GOT3 (cell line): ENCODE measurements at regions not wholly inside any gene's neighbourhood (a gene's known extent, or its start where the extent isn't known, plus 50 kb on each side); places are given as distances from the start of the nearest gene placed in this dataset.

ENCODE experiments used
- DNase-seq: peaks from one replicate; lab custom pipeline; 2025; ENCODE audit warnings: mixed read lengths; lab: John Stamatoyannopoulos, UW

DNA sequence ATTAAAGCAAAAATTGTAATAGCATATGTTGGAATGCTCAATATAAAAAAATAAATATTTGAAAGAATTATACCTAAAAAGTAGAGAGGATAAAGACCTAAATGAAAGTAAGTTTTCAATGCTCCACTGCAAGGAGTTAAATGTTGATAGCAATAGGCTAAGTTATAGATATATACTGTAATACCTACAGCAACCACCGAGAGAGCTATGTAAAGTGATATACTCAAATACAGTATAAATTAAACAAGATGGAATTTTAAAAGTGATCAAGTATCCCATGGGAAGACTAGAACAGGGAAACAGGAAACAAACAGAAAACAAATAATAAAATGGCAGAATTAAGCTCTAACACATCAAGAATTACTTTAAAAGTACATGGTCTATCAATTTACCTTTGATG lies 73.9 kb downstream of the CASP3 start:
- no peak for DNase-seq

DNA sequence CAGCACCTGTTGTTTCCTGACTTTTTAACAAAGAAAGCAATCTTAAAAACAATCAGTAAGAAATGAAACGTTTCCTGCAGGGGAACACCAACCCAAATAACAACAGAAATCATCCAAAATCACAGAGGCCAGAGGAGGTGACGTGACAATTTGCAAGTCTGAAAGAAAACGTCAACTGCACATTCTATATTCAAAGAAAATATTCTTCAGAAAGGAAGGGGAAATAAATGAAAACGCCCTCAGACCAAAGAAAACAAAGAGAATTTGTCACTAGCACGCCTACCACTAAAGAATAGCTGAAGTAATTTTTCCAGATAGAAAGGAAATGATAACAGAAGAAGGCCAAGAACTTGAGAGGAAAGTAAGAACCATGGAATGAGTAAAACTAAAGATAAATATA lies 74.4 kb downstream of the CASP3 start:
- no peak for DNase-seq

DNA sequence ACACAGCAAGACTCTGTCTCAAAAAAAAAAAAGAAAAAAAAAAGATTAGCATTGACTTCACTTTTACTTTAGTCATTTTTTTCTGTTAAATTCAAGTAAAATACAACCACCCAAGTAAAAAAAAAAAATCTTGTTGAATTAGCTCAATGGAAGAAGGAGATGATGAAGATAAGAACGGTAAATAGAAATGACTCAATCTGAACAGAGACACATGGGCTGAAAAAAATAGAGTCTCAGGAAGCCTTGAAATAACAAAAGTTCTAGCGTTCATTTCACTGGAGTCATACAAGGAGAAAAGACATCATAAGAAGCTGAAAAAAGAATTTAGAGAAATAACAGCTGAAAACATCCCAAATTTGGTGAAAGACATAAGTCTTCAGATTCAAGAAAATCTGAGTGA lies 75.5 kb downstream of the CASP3 start:
- no peak for DNase-seq

- no peak for DNase-seq
Measured at GRCh38 chr4:184568770-184569169, 80.5 kb downstream of the CASP3 start.

GRCh38 chr4:184563621-184564020 lies 85.6 kb downstream of the CASP3 start:
- no peak for DNase-seq

- DNase-seq: no peak
Measured at GRCh38 chr4:184558996-184559395, 84.6 kb upstream of the IRF2 start.

DNA sequence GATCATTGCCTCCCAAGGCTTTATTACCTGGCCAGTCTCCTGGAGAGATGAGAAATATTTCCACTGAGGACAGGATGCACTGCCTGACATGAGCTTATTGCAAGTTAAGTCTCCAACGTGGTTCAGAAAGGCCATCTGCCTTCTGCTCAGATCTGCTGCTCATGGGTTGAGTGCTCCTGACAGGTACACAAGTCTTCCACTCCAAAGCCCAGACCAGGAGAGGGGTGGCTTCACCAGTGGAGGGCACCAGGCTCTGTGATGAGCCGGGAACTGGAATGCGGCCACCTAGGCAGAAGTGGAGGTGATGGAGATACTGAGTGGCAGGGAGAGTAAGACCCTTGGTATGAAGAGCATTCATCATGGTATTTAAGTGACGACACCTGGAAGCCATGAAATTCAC lies 79.5 kb upstream of the IRF2 start:
- DNase-seq: no peak

GRCh38 chr4:184550476-184550875 lies 76.1 kb upstream of the IRF2 start:
- no peak for DNase-seq

DNA sequence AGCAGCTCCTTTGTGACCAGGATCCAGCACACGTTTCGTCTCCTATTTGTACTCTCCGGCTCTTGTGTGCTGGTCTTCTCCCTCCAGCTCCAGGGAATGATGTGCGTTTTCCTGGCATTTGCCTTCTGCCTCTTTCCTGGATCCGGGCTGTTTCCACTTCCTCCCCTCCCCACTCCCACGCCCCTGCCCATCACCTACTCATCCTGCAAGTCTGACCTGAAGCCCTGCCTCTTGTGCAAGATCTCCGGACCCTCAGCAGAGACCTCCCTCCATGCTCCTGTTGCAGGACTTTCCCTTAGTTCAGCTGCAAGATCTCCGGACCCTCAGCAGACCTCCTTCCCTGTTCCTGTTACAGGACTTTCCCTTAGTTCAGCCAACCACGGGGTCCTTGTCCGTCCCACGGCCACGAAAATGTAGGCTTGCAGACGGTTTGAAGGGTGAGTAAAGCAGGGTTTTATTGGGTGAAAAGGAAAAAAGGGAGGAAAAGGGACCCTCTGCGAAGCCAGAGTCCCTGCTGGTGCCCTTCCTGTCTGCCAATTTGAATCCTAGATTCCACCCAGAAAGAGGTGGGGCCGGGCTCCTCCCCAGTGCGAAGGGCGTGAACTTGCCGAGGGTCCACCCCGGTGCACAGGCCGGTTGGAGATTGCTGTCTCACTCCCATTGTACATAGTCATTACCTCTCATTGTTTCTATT lies 74.4 kb upstream of the IRF2 start:
- DNase-seq: no peak

DNA sequence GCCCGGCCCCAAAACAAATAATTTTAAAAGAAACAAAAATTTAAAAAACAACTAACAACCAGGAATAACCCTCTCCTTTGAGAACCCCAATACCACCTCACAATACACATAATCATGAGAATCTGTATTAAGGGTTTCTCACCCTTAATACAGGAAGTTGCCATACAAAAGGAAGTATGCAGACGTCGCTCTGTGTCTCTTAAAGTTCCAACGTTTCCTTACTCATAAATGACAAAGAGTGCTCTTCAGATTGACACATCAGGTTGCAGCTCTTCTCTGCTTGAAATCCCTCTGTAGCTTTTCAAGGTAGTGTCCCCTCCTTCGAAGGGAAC lies 73.9 kb upstream of the IRF2 start:
- no peak for DNase-seq

GRCh38 chr4:184544788-184545409 lies 70.5 kb upstream of the IRF2 start:
- DNase-seq: no peak

DNA sequence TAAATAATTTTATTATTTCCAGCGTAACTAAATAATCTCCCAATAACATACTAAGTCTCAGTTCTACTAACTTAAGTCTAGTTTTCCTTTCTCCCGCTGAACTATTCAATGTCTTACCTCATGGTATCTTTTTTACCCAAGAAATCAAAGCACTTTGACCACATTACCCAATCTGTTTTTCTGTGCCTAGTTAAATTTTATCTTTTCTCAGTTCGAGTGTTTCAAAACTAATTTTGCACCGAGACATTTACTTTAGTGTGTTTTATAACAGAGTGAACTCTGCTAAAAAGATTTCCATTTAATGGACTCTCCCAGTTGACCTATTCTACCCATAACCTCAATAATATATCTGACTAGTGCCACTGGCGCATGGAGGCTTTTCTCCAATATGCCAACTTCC lies 67.6 kb upstream of the IRF2 start:
- no peak for DNase-seq

GRCh38 chr4:184540307-184540706 lies 66.0 kb upstream of the IRF2 start:
- no peak for DNase-seq

DNA sequence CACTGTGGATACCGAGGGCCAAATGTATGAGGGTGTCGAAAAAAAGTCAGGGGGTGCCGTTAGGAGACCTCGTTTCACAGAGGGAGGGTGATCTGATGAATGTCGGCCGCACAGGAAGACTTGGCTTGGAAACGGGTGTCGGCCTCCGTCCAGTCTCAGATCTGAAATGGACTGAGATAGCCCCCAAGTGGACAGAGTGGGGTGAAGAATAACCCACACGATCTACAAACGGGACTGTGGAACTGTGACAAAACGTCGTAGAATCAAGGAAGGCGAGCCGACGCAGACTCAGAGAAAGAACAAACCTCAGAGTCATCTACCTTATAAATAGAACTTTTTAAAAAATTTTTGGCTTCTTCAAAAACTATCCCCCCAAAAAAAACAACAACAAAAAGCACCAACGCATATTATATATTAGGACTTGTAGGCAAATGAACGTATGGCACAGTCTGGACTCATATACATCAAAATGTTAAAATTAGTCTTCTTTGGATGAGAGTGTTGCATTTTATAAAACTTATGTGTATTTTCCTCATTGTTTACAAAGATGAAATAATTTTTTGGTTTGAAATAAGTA lies 63.8 kb upstream of the IRF2 start:
- peak; percentile 4 for DNase-seq

DNA sequence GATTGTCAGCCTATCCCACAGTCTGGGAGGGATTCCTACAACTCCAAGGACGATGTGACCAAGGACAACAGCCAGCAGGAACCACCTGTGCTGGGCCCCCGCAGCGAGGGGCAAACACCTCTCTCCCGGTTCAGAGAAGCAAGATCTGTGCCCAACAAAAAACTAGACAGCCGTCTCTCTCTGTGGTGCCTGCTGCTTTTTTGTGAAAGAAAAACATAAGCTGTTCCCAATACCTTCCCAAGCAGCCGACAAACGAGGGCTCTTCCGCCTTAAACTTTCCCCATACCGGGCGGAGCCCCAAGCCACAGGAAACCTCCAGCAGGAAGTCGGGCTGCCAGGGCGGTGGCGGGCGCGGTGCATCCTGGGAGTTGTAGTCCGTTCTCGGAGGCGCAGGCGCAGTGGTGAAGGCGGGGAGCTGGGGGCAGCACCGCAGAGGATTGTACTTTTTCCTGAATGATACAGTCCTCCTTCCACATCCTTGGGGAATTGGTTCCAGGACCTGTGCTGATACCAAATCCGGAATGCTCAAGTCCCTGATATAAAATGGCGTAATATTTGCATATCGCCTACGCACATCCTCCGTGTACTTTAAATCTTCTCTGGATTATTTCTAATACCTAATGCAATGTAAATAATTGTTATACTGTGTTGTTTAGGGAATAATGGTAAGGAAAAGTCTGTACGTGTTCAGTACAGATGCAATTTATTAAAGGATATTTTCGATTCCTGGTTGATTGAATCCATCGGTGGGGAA lies 63.1 kb upstream of the IRF2 start:
- DNase-seq: peak; percentile 84

GRCh38 chr4:184536881-184537248 lies 62.5 kb upstream of the IRF2 start:
- no peak for DNase-seq

DNA sequence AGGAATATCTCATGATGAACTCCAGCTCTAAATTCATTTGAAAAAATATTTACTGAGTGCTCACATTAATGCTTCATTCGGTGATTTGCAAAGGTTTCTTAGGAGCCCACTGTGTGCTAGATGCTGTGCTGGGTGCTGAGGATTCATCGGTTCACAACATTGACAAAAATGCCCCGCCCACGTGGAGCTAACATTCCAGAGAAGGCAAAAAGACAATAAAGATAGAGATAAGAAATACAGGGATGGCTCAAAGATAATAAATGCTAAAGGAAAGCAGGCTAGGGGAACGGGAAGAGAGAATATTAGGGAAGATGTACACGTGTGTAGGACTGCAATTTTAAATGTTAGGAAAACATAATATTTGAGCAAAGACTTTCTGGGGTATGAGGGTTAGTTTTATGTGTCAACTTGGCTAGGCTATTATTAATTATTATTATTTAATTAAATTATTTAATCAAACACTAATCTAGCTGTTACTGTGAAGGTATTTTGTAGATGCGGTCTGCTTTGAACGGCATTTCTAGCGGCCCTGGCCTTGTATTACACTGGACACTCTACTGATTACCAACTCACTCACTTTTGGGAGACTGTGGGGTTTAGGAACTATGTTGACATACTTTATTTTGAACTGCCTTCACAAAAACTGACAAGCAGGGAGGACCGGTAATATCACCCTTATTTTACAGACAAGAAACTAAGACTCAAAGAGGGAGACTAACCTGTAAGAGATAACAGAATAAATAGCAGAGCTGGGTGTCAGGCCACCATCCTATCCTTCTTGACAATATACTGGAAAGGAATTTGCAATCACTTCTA lies 61.9 kb upstream of the IRF2 start:
- DNase-seq: no peak

DNA sequence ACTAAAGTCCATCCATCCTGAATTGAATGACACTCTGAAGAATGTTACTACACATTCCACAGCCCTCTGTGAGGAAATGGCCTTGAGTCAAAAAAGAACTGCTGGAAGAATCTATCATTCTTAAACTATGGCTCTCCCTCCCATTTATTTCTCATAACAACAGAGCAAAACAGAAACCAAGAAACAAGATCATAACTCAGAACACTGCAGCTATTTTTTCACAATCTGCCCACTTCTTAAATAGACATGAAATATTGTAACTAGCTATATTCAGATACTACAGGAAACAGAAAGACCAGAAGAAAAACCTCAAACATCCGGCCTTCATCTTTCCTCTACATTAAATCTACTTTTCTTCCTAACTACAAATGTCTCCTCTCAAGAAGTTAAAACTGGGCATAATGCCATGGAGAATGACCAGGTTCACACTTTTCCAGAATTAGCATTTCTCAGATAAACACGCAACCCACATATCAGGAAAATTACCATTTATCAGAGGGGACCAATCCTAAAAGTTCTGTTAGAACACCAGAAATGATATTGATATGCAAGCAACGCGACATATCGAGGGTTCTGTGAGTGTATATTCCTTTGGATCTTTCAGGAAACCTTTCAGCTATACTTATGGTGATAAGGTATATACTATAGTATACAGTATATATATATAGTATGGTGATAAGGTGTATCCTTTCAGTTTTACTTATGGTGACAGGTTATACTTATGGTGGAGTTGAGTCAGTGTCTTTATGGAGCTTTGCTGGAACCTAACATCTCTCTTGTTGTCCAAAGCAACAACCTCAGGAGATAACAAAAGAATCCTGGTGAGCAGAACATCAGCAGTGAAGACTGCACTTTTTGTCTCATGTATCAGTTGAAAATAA lies 60.4 kb upstream of the IRF2 start:
- DNase-seq: no peak

GRCh38 chr4:184533908-184534307 lies 59.6 kb upstream of the IRF2 start:
- DNase-seq: no peak

DNA sequence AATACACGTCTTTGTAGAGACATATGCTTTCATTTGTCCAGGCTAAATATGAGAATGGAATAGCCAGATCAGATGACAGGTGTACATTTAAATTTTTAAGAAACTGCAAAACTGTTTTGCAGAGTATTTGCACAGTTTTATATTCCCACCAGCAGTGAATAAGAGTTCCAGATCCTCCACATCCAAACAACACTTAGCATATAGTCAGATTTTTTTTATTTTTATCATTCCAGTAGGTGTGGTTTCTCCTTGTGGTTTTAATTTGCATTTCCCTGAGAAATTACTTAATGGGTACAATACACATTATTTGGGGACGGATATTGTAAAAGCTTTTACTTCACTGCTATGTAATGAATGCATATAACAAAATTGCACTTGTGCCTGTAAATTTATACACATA lies 56.7 kb upstream of the IRF2 start:
- no peak for DNase-seq

- no peak for DNase-seq
Measured at GRCh38 chr4:184529283-184529682, 54.9 kb upstream of the IRF2 start.
